ENCODE measurements at regions not wholly inside any gene's neighbourhood (a gene's known extent, or its start where the extent isn't known, plus 50 kb on each side); places are given as distances from the start of the nearest gene placed in this dataset.
A peak's percentile ranks its signal among the peaks of the same experiment; 100 is the strongest.
"Not testable (repeated sequence)": the region's sequence is repeated elsewhere in the genome, so short reads cannot be mapped to it uniquely, and the experiment has no call there.

DNA sequence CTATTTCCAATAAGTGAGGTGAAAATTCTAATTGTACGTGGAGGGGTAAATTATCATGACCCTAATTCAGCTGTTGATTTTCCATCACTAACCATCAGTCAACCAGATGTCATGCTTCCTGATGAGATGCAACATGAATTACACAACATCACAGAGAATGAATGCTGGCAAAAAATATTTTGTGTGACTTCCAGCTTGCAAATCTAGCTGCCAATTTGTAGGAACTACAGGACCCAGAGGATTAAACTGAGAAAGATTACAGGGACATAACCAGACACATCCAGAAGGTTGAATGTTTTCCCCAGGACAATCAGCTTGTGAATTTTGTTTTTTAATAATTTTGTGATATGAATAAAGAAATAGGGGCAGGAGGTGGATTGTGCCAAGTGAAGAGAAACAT, 349.0 kb upstream of the ATP10A start:
- Mint-ChIP-seq H3K36me3 (no peaks in the 10 kb centered on the region), H3K4me1 (no peaks in the 10 kb centered on the region), H3K9me3 (peaks cover 0 to 4% (median 3%) of the 10 kb centered on the region in 3 donors), H3K27ac (no peak overlapping the region), H3K27me3 (no peaks in the 10 kb centered on the region), H3K4me3 (no peak overlapping the region)

DNA sequence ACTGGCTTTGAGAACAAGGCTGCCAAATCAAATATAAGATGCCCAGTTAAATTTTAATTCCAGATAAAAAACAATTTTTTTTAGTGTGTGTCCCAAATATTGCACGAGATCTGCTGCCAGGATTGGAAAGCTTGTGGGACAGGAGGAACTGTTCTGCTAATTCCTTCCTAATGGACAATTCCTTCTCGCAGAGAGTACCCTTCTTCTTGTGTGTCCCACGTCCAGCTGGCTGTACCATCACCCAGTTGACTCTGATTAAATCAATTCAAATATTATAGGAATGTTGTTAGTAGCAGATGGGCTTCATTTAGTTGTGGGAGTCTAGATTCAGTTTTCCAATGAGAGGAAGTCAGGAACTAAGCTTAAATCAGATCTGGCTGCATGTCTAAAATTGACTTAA, 347.9 kb upstream of the ATP10A start:
- Mint-ChIP-seq H3K4me3 (no peak overlapping the region), H3K9me3 (peaks cover 0 to 2% (median 0%) of the 10 kb centered on the region in 3 donors), H3K27me3 (no peaks in the 10 kb centered on the region), H3K27ac (no peak overlapping the region), H3K4me1 (no peaks in the 10 kb centered on the region), H3K36me3 (no peaks in the 10 kb centered on the region)

DNA sequence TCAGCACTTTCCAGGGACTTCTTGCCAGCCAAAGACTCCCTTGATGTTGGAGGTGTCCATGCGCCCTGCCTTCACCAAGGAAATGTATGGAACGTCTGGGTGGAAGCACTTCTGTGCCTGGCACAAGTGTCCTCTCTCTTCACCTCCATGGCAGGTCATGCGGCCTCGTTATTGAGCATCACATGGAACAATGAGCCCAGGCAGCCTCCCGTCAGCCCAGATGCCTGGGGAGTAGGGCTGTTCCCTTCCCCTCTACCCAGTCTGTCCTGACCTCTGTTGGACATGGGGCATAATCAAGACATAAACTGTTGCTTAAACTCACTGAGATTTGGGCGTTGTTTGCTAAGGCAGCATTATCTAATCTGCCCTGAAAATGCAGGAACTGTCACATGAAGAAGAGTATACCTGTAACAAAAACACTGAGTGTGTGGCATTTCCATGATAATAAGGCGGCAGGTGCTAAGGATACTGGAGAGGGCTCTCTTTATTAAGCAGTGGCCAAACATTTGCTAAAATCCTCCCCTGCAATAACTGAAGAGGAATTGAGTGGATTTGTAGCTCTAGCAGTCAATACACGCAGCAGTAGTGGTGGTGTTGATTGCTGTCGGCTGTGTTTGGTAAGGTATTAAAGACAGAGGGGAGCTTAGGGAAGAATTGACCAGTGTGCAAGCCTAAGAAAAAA, 338.2 kb upstream of the ATP10A start:
- H3K36me3 Mint-ChIP-seq: peaks cover 2% of the 10 kb centered on the region
- H3K27ac Mint-ChIP-seq: no peak overlapping the region
- H3K4me1 Mint-ChIP-seq: no peaks in the 10 kb centered on the region
- peaks cover 2% of the 10 kb centered on the region for H3K27me3 Mint-ChIP-seq
- H3K9me3 Mint-ChIP-seq: no peaks in the 10 kb centered on the region
- no peak overlapping the region for H3K4me3 Mint-ChIP-seq

DNA sequence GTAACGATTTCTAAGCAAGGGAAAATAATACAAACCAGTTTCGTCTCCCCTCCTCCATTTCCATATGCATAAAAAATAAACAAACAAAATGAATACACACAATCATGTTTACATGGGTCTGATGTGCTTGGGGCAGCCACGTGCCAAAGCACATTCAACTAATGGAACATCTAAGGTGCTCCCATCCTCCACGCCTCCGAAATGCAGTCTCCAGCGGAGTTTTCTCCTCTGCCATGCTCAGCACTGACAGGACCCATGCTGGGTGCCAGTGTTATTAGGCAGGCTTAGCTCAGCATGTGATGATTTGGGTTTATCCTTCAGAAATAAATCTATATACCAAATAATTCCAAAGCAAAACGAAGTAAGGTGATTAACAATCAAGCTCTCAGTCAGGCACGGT, 337.3 kb upstream of the ATP10A start:
- Mint-ChIP-seq H3K4me3 (no peak overlapping the region), H3K9me3 (no peaks in the 10 kb centered on the region)

DNA sequence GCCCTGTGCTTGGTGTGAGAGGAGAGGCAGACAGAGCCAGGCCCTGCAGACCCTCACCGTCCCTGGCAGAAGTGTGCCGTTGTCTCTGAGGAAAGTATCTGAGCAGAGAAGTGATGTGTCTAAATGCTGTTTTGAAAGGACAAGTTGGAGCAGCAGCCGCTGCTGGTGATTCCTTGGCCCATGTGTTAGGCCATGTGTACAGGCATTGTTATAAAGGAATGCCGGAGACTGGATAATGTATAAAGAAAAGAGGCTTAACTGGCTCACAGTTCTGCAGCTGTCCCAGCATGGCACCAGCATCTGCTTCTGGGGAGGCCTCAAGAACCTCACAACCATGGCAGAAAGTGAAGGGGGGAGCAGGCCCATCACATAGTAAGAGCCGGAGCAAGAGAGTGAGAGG, 334.6 kb upstream of the ATP10A start:
- Mint-ChIP-seq H3K27me3 (peaks cover 4% of the 10 kb centered on the region), H3K27ac (no peak overlapping the region), H3K9me3 (no peaks in the 10 kb centered on the region), H3K36me3 (peaks cover 2% of the 10 kb centered on the region), H3K4me3 (no peak overlapping the region), H3K4me1 (no peaks in the 10 kb centered on the region)

More for the DNA sequence above, 337.3 kb upstream of the ATP10A start:
- Mint-ChIP-seq H3K27me3 (peaks cover 2% of the 10 kb centered on the region), H3K36me3 (peaks cover 2% of the 10 kb centered on the region), H3K4me1 (no peaks in the 10 kb centered on the region), H3K27ac (no peak overlapping the region)

DNA sequence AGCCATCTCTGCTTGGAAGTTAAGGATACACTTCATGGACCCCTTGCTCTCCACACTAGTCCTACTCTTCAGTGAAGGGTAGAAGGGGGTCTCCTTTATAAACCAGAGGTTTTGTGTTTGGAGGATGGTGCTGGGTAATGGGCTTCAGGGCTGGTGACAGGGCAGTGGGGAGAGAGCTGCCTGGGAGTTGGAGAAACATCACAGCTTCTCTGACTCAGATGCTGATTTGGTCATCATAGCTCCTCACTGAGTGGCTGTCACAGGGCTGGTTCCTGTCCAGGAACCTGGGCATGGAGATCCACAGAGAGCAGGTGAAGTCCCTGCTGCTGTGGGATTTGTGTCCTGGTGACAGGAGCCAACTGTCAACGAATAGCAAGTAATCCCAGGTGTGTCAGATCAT, 333.9 kb upstream of the ATP10A start:
- Mint-ChIP-seq H3K27me3 (peaks cover 4% of the 10 kb centered on the region), H3K4me1 (no peaks in the 10 kb centered on the region), H3K27ac (no peak overlapping the region), H3K9me3 (peaks cover 0 to 2% (median 0%) of the 10 kb centered on the region in 3 donors), H3K4me3 (no peak overlapping the region), H3K36me3 (peaks cover 2% of the 10 kb centered on the region)

DNA sequence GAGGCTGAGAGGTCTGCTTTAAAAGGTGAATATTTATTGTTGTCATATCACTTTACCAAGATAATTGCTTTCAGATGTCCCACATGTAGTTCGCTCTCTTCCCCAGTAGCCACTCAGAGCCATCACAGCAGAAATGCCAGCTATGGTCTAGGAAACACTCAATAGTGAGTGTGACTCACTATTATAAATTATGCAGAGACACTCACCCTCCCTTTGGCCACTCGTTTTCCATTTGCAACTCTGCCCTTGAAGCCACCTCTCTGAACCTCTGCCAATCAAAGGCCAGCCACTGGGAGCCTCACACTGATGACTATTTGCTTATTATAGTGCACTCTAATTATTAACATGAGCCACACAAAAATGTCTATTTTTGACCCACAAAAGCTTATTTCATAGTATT, 328.1 kb upstream of the ATP10A start:
- Mint-ChIP-seq H3K9me3 (peaks cover 0 to 5% (median 2%) of the 10 kb centered on the region in 3 donors), H3K27ac (no peak overlapping the region), H3K4me3 (no peak overlapping the region), H3K4me1 (no peaks in the 10 kb centered on the region), H3K36me3 (no peaks in the 10 kb centered on the region), H3K27me3 (peaks cover 2% of the 10 kb centered on the region)

DNA sequence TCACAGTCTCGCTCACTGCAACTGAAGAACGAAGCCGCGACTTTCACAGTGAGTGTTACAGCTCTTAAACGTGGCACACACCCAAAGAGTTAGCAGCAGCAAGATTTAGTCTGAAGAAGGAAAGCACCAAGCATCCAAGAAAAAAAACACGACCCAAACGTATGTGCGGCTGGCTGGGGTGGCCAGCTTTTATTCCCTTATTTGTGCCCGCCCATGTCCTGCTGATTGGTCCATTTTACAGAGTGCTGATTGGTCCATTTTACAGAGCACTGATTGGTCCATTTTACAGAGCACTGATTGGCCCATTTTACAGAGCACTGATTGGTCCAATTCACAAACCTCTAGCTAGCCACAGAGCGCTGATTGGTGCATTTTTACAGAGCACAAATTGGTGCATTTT, 323.0 kb upstream of the ATP10A start:
- H3K36me3 Mint-ChIP-seq, H3K27ac Mint-ChIP-seq, H3K4me1 Mint-ChIP-seq, H3K9me3 Mint-ChIP-seq, H3K4me3 Mint-ChIP-seq, H3K27me3 Mint-ChIP-seq: not testable (repeated sequence)

DNA sequence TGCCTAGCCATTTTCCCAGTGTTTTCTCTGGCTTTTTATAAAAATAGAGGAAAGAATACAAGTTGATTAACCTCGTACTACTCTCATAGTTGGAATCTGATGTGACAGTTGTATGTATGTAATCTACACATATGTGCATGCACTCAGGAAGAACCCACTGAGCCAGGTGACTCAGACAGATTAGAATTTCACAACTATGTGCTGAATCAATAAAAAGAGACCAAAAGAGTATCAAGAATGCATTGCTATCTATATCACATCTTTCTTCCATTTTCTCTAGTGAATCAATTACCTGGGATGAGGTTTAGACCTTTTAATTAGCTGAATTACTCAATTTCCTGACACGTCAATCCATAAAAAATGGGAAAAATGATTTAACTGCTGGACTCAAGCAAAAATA, 319.3 kb upstream of the ATP10A start:
- Mint-ChIP-seq H3K4me3 (no peak overlapping the region), H3K4me1 (no peaks in the 10 kb centered on the region), H3K36me3 (peaks cover 1% of the 10 kb centered on the region), H3K27me3 (no peaks in the 10 kb centered on the region), H3K9me3 (peaks cover 3% of the 10 kb centered on the region in 3 donors), H3K27ac (peak overlapping the region in 1 of 3 donors; percentile 40)

DNA sequence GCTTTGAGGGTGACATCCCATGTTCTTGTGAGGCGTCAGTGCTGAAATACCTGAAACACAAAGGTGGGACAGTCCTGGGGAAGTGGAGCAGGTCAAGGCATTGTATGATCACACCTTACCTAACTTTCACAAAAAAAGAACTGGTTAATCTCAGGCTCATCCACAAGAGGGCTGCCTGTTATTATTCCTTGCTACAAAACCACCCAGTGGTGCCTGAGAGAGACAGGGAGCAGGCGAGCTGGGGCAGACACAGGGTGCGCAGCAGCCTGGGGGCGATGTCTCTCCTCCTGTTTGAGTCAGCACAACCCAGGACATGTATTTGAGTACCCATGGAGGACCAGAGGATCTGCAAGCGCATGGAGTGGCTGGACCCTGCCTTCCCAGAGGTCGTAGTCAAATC, 316.8 kb upstream of the ATP10A start:
- H3K9me3 Mint-ChIP-seq: peaks cover 0 to 3% (median 0%) of the 10 kb centered on the region in 3 donors
- H3K27me3 Mint-ChIP-seq: no peaks in the 10 kb centered on the region
- peaks cover 1% of the 10 kb centered on the region for H3K36me3 Mint-ChIP-seq
- no peaks in the 10 kb centered on the region for H3K4me1 Mint-ChIP-seq
- H3K27ac Mint-ChIP-seq: no peak overlapping the region
- H3K4me3 Mint-ChIP-seq: no peak overlapping the region

DNA sequence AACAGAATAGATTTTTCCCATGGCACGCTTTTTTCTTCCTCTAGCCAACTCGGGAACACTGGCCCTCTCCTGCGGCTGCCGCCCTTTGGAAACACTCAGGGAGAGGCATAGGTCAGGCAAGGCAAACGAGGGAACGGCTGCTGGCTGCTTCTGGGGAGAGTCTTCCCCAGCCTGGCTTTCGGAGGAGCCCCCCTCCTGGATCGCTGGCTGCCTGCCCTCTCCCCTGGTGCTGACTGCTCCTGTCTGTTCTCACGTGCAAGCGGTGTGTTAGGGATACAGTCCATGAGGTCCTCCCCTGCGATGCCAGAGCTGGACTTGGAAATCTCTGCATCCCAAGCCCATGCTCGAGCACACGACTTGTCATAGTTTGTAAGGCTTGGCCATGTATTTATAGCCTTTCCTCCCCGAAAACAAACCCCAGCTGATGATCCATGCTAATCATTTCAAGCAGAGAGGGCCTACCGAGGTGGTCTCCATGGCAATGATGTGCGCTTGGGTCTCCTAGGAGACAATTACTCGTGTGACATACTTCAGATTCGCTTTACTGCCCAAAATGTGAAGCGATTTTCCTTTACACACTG, 315.6 kb upstream of the ATP10A start:
- Mint-ChIP-seq H3K36me3 (peaks cover 1% of the 10 kb centered on the region), H3K4me3 (no peak overlapping the region), H3K9me3 (peaks cover 0 to 3% (median 0%) of the 10 kb centered on the region in 3 donors)

DNA sequence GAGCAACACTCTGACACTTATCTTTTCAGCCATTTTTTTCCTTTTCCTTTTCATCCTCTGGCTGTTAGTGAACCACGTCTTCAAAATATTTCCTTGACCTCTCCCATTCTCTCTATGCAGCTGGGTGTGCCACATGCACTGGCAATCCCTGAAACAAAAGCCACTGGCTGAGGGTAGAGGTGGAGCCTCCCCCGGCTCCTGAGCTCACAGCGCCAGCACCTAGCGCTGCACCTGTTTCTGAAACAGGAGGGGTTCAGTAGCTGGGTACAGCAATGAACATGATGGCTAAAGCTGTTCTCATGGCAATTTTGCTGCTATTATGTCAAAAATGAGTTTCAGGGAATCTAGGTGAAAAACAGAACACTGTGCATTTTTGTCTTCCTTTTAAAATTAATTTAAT, 314.7 kb upstream of the ATP10A start:
- H3K27me3 Mint-ChIP-seq: no peaks in the 10 kb centered on the region
- peak overlapping the region in 1 of 3 donors; percentile 21 for H3K27ac Mint-ChIP-seq
- H3K4me3 Mint-ChIP-seq: no peak overlapping the region
- no peaks in the 10 kb centered on the region for H3K4me1 Mint-ChIP-seq
- H3K36me3 Mint-ChIP-seq: peaks cover 1% of the 10 kb centered on the region
- H3K9me3 Mint-ChIP-seq: peaks cover 0 to 3% (median 0%) of the 10 kb centered on the region in 3 donors

More for the DNA sequence above, 315.6 kb upstream of the ATP10A start:
- Mint-ChIP-seq H3K27me3 (no peaks in the 10 kb centered on the region), H3K27ac (no peak overlapping the region), H3K4me1 (no peaks in the 10 kb centered on the region)

DNA sequence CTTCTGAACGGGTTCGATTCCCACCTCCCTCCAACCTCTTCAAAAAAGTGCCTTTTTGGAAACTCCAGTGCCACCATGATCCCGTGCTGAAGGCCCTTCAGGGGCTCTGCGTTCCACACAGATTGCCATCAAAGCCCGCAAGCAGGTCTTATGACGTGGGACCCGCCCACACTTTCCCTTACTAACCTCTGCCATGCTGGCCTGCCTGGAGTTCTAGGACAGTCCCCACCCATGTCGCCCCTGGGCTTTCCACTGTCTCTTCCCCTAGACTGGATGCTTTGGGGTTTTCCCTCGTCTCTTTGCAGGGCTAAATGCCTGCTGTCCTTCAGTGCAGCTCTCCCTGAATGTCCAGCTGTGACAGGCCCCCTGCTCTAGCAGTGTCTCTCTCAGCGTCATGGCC, 313.7 kb upstream of the ATP10A start:
- Mint-ChIP-seq H3K4me3 (no peak overlapping the region), H3K27me3 (no peaks in the 10 kb centered on the region), H3K4me1 (no peaks in the 10 kb centered on the region), H3K9me3 (peaks cover 0 to 3% (median 0%) of the 10 kb centered on the region in 3 donors), H3K27ac (no peak overlapping the region), H3K36me3 (peaks cover 1% of the 10 kb centered on the region)

DNA sequence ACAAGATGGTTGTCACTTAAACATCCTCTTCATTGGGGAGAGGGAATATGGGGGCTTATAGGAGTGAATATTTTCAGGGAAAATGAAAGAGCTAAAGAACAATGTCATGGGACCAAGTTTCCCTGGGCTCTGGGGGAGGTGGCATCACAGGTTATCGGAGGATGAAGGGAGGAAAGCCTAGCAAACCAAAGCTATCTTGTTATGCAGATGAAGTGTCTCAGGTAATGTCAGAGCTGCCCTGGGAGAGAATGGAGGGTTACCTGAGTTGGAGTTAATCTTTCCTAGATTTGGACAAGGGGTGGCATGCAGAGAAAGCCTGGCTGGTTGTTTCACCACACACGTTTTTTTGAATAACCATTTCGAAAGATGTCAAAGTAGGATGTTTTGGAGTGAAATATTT, 308.1 kb upstream of the ATP10A start:
- H3K27me3 Mint-ChIP-seq: peaks cover 1% of the 10 kb centered on the region

DNA sequence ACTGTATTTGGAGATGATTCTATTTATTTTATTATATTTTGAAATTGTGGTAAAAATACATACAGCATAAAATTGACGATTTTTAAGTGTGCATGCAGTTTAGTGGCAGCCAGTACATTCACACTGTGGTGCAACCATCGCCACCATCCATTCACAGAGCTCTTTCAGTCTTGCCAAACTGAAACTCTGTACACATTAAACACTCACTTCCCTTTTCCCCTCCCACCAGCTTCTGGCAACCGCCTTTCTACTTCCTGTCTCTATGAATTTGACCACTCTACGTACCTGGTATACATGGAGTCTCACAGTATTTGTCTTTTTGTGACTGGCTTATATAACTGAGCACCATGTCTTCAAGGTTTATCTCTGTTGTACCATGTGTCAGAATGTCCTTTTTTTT, 303.3 kb upstream of the ATP10A start:
- Mint-ChIP-seq H3K9me3 (peaks cover 6 to 7% (median 6%) of the 10 kb centered on the region in 3 donors), H3K4me1 (peaks cover 0 to 2% (median 0%) of the 10 kb centered on the region in 3 donors), H3K27me3 (peaks cover 1% of the 10 kb centered on the region), H3K36me3 (no peaks in the 10 kb centered on the region), H3K4me3 (no peak overlapping the region), H3K27ac (no peak overlapping the region)

More for the DNA sequence above, 308.1 kb upstream of the ATP10A start:
- H3K4me3 Mint-ChIP-seq: no peak overlapping the region
- H3K9me3 Mint-ChIP-seq: peaks cover 3 to 6% (median 5%) of the 10 kb centered on the region in 3 donors
- H3K36me3 Mint-ChIP-seq: no peaks in the 10 kb centered on the region
- no peak overlapping the region for H3K27ac Mint-ChIP-seq
- H3K4me1 Mint-ChIP-seq: peaks cover 0 to 2% (median 0%) of the 10 kb centered on the region in 3 donors

DNA sequence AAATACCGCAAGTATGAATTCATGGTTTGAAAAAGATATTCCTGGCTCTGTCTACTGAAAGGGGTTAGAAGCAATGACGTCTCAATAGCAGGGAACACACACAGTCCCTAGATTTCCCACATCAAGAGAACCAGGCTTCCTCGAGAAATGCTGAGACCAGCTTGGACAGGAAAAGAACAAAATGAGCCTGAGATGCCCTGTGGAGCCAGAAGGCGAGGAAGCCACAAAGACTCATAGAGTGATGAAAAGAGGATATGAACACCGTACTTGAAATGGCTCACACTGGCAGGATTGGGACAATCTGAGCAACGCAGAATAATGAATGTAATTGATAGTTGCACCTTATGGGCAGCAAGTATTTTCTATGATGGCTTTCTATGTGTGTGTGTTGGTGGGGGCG, 302.4 kb upstream of the ATP10A start:
- H3K4me3 Mint-ChIP-seq: peak overlapping the region in 1 of 4 donors; percentile 67
- no peak overlapping the region for H3K27ac Mint-ChIP-seq
- H3K36me3 Mint-ChIP-seq: no peaks in the 10 kb centered on the region
- peaks cover 1% of the 10 kb centered on the region for H3K27me3 Mint-ChIP-seq
- peaks cover 4 to 6% (median 6%) of the 10 kb centered on the region in 3 donors for H3K9me3 Mint-ChIP-seq
- peaks cover 0 to 2% (median 0%) of the 10 kb centered on the region in 3 donors for H3K4me1 Mint-ChIP-seq

Measured in IgD-negative memory B cell (primary cell).